Breast epithelium (tissue), 3 donors: ENCODE measurements at regions not wholly inside any gene's neighbourhood (a gene's known extent, or its start where the extent isn't known, plus 50 kb on each side); places are given as distances from the start of the nearest gene placed in this dataset.

Experiments
- CTCF ChIP-seq, 3 donors: fragments of 450-650 bp; IDR thresholded peaks; one replicate each; pipeline ENCODE4 v1.5.1; 2016 to 2017; ENCODE audit warnings: antibody characterized with exemption in 3 of 3, mild to moderate bottlenecking in 3 of 3, moderate library complexity in 3 of 3
- POLR2A ChIP-seq: fragments of 450-650 bp; IDR thresholded peaks from one replicate; pipeline ENCODE4 v1.6.1; 2016; ENCODE audit warnings: antibody characterized with exemption, mild to moderate bottlenecking, moderate library complexity
- POLR2AphosphoS5 ChIP-seq, 3 donors: sonication (generic); formaldehyde crosslinking; IDR thresholded peaks; one replicate each; pipeline ENCODE4 v1.6.1; 2017; ENCODE audit warnings: antibody characterized with exemption in 3 of 3

- TF ChIP-seq CTCF (IDR thresholded peaks at IDR 0.05) (no peak), POLR2AphosphoS5 (IDR thresholded peaks at IDR 0.05) (no peak), POLR2A (no peak)
Observed at GRCh38 chr4:144336633-144337032, 196.1 kb upstream of the GYPA start.
